A549 (cell line): ENCODE measurements at regions not wholly inside any gene's neighbourhood (a gene's known extent, or its start where the extent isn't known, plus 50 kb on each side); places are given as distances from the start of the nearest gene placed in this dataset.

Experiments used
- ATAC-seq, 2 experiments: fragments of 200-7000 bp in 1 of 2; fragments of >200 bp in 1 of 2; cut with Nextera tagmentation in 1 of 2; cut with Tn5 transposase in 1 of 2; 3 replicates each; pipeline versions ENCODE4 v1.8.0 to v1.9.1; 2018 to 2020; ENCODE audit warnings: mild to moderate bottlenecking in 1 of 2, moderate library complexity in 1 of 2
- CTCF ChIA-PET: fragments of 300-600 bp; sonication (Branson Sonifier 250); formaldehyde crosslinking; extraction: SDS; loops from one replicate; lab custom pipeline; 2021; ENCODE audit warnings: antibody characterized with exemption, inconsistent platforms; lab: Yijun Ruan, JAX
- POLR2A ChIA-PET: fragments of 350-600 bp; formaldehyde crosslinking; extraction: SDS; loops from one replicate; lab custom pipeline; 2021; ENCODE audit warnings: antibody characterized with exemption, inconsistent platforms; lab: Yijun Ruan, JAX
- DNase-seq, 2 experiments: peaks; one replicate each; pipeline versions ENCODE4 v3.0.0 to v3.0.0-alpha.2; 2011 to 2016; ENCODE audit warnings: low read depth in 1 of 2, low spot score in 1 of 2
- FAIRE-seq: peaks from 2 replicates; lab custom pipeline; 2011; peaks lifted over from hg19 to GRCh38; lab: Jason Lieb, UNC
- H3K27ac ChIP-seq, 2 experiments: fragments of >200 bp; sonication (Bioruptor Twin); formaldehyde crosslinking; 3 replicates each; pipeline ENCODE4 v1.5.1; 2016 to 2017
- H3K4me1 ChIP-seq: fragments of >200 bp; sonication (Bioruptor Twin); formaldehyde crosslinking; 3 replicates; pipeline ENCODE4 v1.6.1; 2016
- H3K4me2 ChIP-seq: fragments of >200 bp; sonication (Bioruptor Twin); formaldehyde crosslinking; 3 replicates; pipeline ENCODE4 v1.6.1; 2016
- H3K4me3 ChIP-seq: fragments of >200 bp; sonication (Bioruptor Twin); formaldehyde crosslinking; 3 replicates; pipeline ENCODE4 v1.5.1; 2016
- H3K9me3 ChIP-seq: fragments of >200 bp; sonication (Bioruptor Twin); formaldehyde crosslinking; 3 replicates; pipeline ENCODE4 v1.6.1; 2016
- BCL3 ChIP-seq: fragments of >200 bp; sonication (Bioruptor Twin); formaldehyde crosslinking; IDR thresholded peaks from 3 replicates; pipeline ENCODE4 v1.6.1; 2016
- CBX8 ChIP-seq: fragments of 200-600 bp; sonication (generic); IDR thresholded peaks from 2 replicates; pipeline ENCODE4 v1.6.1; 2016
- CEBPB ChIP-seq, 2 experiments: fragments of >200 bp in 1 of 2; sonication (Bioruptor Twin) in 1 of 2; formaldehyde crosslinking in 1 of 2; IDR thresholded peaks; 2 replicates each; pipeline ENCODE4 v1.6.1; 2012 to 2016
- CTCF ChIP-seq: fragments of >200 bp; sonication (Bioruptor Twin); formaldehyde crosslinking; IDR thresholded peaks from 3 replicates; pipeline ENCODE4 v1.5.1; 2016
- EHMT2 ChIP-seq: fragments of 200-600 bp; sonication (generic); IDR thresholded peaks from 2 replicates; pipeline ENCODE4 v1.6.1; 2016; ENCODE audit warnings: antibody characterized with exemption, low read depth, mild to moderate bottlenecking, moderate library complexity
- FOXS1 ChIP-seq: fragments of 250-450 bp; sonication (Bioruptor Pico); IDR thresholded peaks from 2 replicates; pipeline ENCODE4 v1.5.0; 2020; ENCODE audit warnings: mild to moderate bottlenecking, moderate library complexity
- GATA3 ChIP-seq: IDR thresholded peaks from 2 replicates; pipeline ENCODE4 v1.6.1; 2012; ENCODE audit warnings: borderline replicate concordance
- HEYL ChIP-seq: fragments of 250-450 bp; sonication (Bioruptor Pico); IDR thresholded peaks from 2 replicates; pipeline ENCODE4 v1.8.0; 2021; ENCODE audit warnings: mild to moderate bottlenecking, moderate library complexity
- HOXB13 ChIP-seq: fragments of 250-450 bp; sonication (Bioruptor Pico); IDR thresholded peaks from 2 replicates; pipeline ENCODE4 v1.5.0; 2020; ENCODE audit warnings: low read depth, mild to moderate bottlenecking, moderate library complexity
- JUNB ChIP-seq: fragments of >200 bp; sonication (Bioruptor Twin); formaldehyde crosslinking; IDR thresholded peaks from 2 replicates; pipeline ENCODE4 v1.6.1; 2016
- NFE2L2 ChIP-seq: fragments of 150-350 bp; conservative IDR thresholded peaks from 2 replicates; pipeline ENCODE4 v1.6.1; 2014; ENCODE audit warnings: low read length
- NPAS2 ChIP-seq: fragments of 250-450 bp; sonication (Bioruptor Pico); IDR thresholded peaks from 2 replicates; pipeline ENCODE4 v1.8.0; 2022; ENCODE audit warnings: mild to moderate bottlenecking, moderate library complexity, borderline replicate concordance
- NR3C1 ChIP-seq: fragments of >200 bp; sonication (Bioruptor Twin); formaldehyde crosslinking; IDR thresholded peaks from 3 replicates; pipeline ENCODE4 v1.6.1; 2017
- PBX3 ChIP-seq: IDR thresholded peaks from 2 replicates; pipeline ENCODE4 v1.6.1; 2012
- SMC3 ChIP-seq: fragments of >200 bp; sonication (Bioruptor Twin); formaldehyde crosslinking; IDR thresholded peaks from 3 replicates; pipeline ENCODE4 v1.6.1; 2018; ENCODE audit warnings: inconsistent platforms
- SREBF2 ChIP-seq: fragments of 450-650 bp; IDR thresholded peaks from 2 replicates; pipeline ENCODE4 v1.6.1; 2014; ENCODE audit warnings: mild to moderate bottlenecking, moderate library complexity
- TP53 ChIP-seq: fragments of 250-450 bp; sonication (Bioruptor Pico); IDR thresholded peaks from 2 replicates; pipeline ENCODE4 v1.5.0; 2021; ENCODE audit warnings: mild to moderate bottlenecking, moderate library complexity
- WGBS: methylation state at CpG from one replicate; pipeline ENCODE4 v1.1.6; 2017; ENCODE audit errors: missing lambda C conversion rate; 5-methylcytosine and 5-hydroxymethylcytosine counted together
- TF ChIP-seq, protein P1 (sequence below): fragments of 150-350 bp; IDR thresholded peaks from 2 replicates; pipeline ENCODE4 v1.6.1; 2014; ENCODE audit warnings: low read depth, mild to moderate bottlenecking, low read length
- TF ChIP-seq, protein P2 (sequence below): fragments of 450-650 bp; IDR thresholded peaks from 2 replicates; pipeline ENCODE4 v1.6.1; 2014; ENCODE audit warnings: antibody characterized with exemption

- FAIRE-seq: no peak
- Histone ChIP-seq H3K4me2 (no peak overlapping the region), H3K9me3 (0 out of 3 replicates have a peak, but pooled peaks cover 7% of the 10 kb centered on the region), H3K4me1 (no peaks in the 10 kb centered on the region), H3K27ac (no peak overlapping the region)
- WGBS: 34% methylated on average over 2 of the region's 2 CpGs
- ATAC-seq: no peak
- TF ChIP-seq HOXB13 (CRISPR knock-in tag) (no peak), TP53 (no peak), SREBF2 (no peak), NR3C1 (no peak), CEBPB (IDR thresholded peaks at IDR 0.05) (no peak), NFE2L2 (no peak), NPAS2 (no peak), PBX3 (no peak), CBX8 (no peak), FOXS1 (CRISPR knock-in tag) (no peak), BCL3 (no peak), CTCF (no peak), EHMT2 (no peak)
- TF ChIP-seq, protein P1, sequence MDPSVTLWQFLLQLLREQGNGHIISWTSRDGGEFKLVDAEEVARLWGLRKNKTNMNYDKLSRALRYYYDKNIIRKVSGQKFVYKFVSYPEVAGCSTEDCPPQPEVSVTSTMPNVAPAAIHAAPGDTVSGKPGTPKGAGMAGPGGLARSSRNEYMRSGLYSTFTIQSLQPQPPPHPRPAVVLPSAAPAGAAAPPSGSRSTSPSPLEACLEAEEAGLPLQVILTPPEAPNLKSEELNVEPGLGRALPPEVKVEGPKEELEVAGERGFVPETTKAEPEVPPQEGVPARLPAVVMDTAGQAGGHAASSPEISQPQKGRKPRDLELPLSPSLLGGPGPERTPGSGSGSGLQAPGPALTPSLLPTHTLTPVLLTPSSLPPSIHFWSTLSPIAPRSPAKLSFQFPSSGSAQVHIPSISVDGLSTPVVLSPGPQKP: no peak
- TF ChIP-seq, protein P2, sequence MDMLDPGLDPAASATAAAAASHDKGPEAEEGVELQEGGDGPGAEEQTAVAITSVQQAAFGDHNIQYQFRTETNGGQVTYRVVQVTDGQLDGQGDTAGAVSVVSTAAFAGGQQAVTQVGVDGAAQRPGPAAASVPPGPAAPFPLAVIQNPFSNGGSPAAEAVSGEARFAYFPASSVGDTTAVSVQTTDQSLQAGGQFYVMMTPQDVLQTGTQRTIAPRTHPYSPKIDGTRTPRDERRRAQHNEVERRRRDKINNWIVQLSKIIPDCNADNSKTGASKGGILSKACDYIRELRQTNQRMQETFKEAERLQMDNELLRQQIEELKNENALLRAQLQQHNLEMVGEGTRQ: no peak
- TF ChIP-seq, all 56 proteins: peak for 0
- ChIA-PET POLR2A (no interaction called here), CTCF (interaction anchor here (1.2 to 1.4 kb wide), 2 partner anchors 11 to 628 kb away, joined by 3 read pairs; no protein-coding TSS in a partner anchor)
- no peak overlapping the region for H3K4me3 ChIP-seq
- DNase-seq: no peak
Observed at GRCh38 chr7:69203871-69204270, 394.4 kb upstream of the AUTS2 start.

DNA sequence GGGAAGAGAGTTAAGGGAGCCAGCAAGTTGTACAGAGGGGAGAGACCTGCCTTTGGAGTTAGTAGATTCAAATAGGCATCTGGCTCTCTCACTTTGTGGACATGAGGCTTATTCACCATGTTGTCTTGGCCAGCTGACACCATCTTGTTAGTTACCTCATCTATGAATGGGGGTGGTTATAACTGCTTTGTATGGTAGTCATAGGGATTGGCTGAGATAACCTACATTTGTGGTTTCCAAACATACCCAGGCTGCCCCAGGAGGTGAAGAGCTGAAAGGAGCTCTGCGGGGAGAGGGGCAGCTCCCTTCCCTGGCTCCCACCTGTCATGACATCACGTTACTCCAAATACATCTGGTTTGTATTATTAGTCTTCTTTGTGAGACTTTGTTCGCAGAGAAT, 393.3 kb upstream of the AUTS2 start:
- TF ChIP-seq HEYL (CRISPR knock-in tag) (no peak), JUNB (no peak), GATA3 (no peak), EHMT2 (no peak), BCL3 (no peak), SMC3 (no peak)
- no peak overlapping the region for H3K4me3 ChIP-seq
- ChIA-PET POLR2A (no interaction called here), CTCF (interaction anchor here (1.4 kb wide), 1 partner anchor 629 kb away, joined by 3 read pairs; no protein-coding TSS in a partner anchor)
- ATAC-seq (no peak), DNase-seq (no peak), FAIRE-seq (no peak)
- no peak overlapping the region for H3K27ac ChIP-seq
- no peaks in the 10 kb centered on the region for H3K4me1 ChIP-seq
- WGBS: 18% methylated on average over 3 of the region's 3 CpGs
- no peak overlapping the region for H3K4me2 ChIP-seq
- H3K9me3 ChIP-seq: no peaks in the 10 kb centered on the region
